Karpas-422 (cell line): ENCODE measurements at regions not wholly inside any gene's neighbourhood (a gene's known extent, or its start where the extent isn't known, plus 50 kb on each side); places are given as distances from the start of the nearest gene placed in this dataset.

ENCODE experiments used
- DNase-seq: peaks from one replicate; pipeline ENCODE4 v3.0.0-alpha.2; 2015
- H2AFZ ChIP-seq: fragments of 200-600 bp; sonication (generic); 2 replicates; pipeline ENCODE4 v1.6.1; 2014; ENCODE audit warnings: antibody characterized with exemption, low read length, mixed read lengths
- H3K27ac ChIP-seq: fragments of 200-600 bp; sonication (generic); 2 replicates; pipeline ENCODE4 v1.5.1; 2014; ENCODE audit warnings: mild to moderate bottlenecking, low read length, moderate library complexity
- H3K27me3 ChIP-seq: fragments of 200-600 bp; sonication (generic); 2 replicates; pipeline ENCODE4 v1.6.1; 2014; ENCODE audit warnings: low read length, mixed read lengths
- H3K36me3 ChIP-seq: fragments of 200-600 bp; sonication (generic); 2 replicates; pipeline ENCODE4 v1.6.1; 2014; ENCODE audit warnings: low read length, mixed read lengths; ENCODE audit not compliant: insufficient read depth
- H3K4me1 ChIP-seq: fragments of 200-600 bp; sonication (generic); 2 replicates; pipeline ENCODE4 v1.6.1; 2014; ENCODE audit warnings: mild to moderate bottlenecking, low read length, mixed read lengths
- H3K4me2 ChIP-seq: fragments of 200-600 bp; sonication (generic); 2 replicates; pipeline ENCODE4 v1.6.1; 2014; ENCODE audit warnings: low read length, low read depth, mild to moderate bottlenecking; ENCODE audit not compliant: poor library complexity, severe bottlenecking
- H3K4me3 ChIP-seq: fragments of 200-600 bp; sonication (generic); 2 replicates; pipeline ENCODE4 v1.5.1; 2014; ENCODE audit warnings: mild to moderate bottlenecking, antibody characterized with exemption, low read length, mixed read lengths
- H3K79me2 ChIP-seq: fragments of 200-600 bp; sonication (generic); 2 replicates; pipeline ENCODE4 v1.6.1; 2014; ENCODE audit warnings: mild to moderate bottlenecking, low read length, mixed read lengths
- H3K9ac ChIP-seq: fragments of 200-600 bp; sonication (generic); 2 replicates; pipeline ENCODE4 v1.6.0; 2014; ENCODE audit warnings: low read length
- H3K9me2 ChIP-seq: fragments of 200-600 bp; sonication (generic), shearing (Covaris generic); replicated peaks from 2 replicates; pipeline ENCODE4 v1.6.0; 2014; ENCODE audit warnings: mild to moderate bottlenecking, low read length, moderate library complexity; ENCODE audit not compliant: insufficient read depth
- H3K9me3 ChIP-seq: fragments of 300-700, 200-600 bp; sonication (generic); 2 replicates; pipeline ENCODE4 v1.6.1; 2014; ENCODE audit warnings: low read length, mixed read lengths
- H4K20me1 ChIP-seq: fragments of 200-600 bp; sonication (generic); 2 replicates; pipeline ENCODE4 v1.6.1; 2014; ENCODE audit warnings: mild to moderate bottlenecking, antibody characterized with exemption, low read length, low read depth; ENCODE audit not compliant: insufficient read depth

DNA sequence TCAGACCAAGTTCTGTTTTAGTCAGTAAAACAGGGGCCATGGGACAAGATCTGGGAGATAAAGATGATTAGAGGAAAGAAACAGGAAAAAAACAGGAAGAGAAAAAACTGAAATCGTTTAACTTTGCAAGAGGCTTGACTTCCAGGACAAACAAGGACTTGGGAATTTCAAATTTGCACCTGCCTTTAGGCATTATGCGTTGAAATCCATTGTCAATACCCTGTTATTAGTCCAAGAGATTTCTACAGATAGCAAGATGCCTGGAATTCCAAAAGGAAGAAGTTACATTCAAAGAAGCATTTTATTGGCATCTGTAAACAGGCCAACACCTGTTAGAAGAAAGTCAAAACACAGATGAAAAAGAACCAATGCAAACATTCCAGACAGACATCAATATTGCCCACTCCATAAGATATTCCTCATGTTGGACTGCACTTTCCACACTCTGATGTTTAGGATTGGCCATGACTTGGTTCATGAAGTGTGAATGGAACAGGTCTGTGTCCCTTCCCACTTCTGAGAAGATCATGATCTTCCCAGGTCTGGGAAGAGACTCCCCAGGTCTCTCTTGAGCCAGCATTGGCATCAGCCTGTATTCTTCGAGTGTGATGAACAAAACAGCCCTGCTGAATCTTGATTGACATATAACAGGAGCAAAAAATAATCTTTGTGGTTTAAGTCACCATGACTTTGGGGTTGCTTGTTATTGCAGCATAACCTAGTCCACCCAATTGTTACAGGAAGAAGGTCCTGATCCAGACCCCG is 181.4 kb upstream of the FN1 start:
- no peak overlapping the region for H3K4me3 ChIP-seq
- no peak for DNase-seq
- H3K9ac ChIP-seq = no peak overlapping the region
- no peaks in the 10 kb centered on the region for H3K27me3 ChIP-seq
- no peaks in the 10 kb centered on the region for H3K9me3 ChIP-seq
- H3K4me1 ChIP-seq = peaks cover 23% of the 10 kb centered on the region
- no peaks in the 10 kb centered on the region for H3K36me3 ChIP-seq
- H3K27ac ChIP-seq = no peak overlapping the region
- H3K79me2 ChIP-seq = no peaks in the 10 kb centered on the region
- no peak overlapping the region for H2AFZ ChIP-seq
- H4K20me1 ChIP-seq = no peaks in the 10 kb centered on the region
- H3K9me2 ChIP-seq = no peaks in the 10 kb centered on the region
- H3K4me2 ChIP-seq = no peak overlapping the region

DNA sequence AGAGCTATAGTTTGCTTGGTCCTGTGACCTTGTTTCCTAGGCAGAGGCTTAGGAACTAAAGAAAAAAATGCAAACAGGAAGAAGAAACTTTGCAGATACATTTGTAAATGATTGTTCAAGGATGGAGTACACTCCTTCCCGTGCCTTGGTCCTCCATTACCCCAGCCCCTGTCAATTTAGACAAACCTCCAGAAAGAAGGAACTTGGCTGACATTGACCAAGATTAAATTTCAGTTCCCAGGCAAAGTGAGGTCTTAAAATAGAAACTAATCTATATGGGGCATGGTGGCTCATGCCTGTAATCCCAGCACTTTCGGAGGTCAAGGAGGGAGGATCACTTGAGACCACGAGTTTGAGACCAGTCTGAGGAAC is 179.9 kb upstream of the FN1 start:
- Histone ChIP-seq H3K4me3 (no peak overlapping the region), H3K4me2 (no peak overlapping the region), H3K4me1 (peaks cover 23% of the 10 kb centered on the region), H4K20me1 (no peaks in the 10 kb centered on the region), H3K9me3 (no peaks in the 10 kb centered on the region), H2AFZ (no peak overlapping the region), H3K27me3 (no peaks in the 10 kb centered on the region), H3K9me2 (no peaks in the 10 kb centered on the region), H3K27ac (no peak overlapping the region), H3K79me2 (no peaks in the 10 kb centered on the region), H3K9ac (no peak overlapping the region), H3K36me3 (no peaks in the 10 kb centered on the region)
- no peak for DNase-seq

DNA sequence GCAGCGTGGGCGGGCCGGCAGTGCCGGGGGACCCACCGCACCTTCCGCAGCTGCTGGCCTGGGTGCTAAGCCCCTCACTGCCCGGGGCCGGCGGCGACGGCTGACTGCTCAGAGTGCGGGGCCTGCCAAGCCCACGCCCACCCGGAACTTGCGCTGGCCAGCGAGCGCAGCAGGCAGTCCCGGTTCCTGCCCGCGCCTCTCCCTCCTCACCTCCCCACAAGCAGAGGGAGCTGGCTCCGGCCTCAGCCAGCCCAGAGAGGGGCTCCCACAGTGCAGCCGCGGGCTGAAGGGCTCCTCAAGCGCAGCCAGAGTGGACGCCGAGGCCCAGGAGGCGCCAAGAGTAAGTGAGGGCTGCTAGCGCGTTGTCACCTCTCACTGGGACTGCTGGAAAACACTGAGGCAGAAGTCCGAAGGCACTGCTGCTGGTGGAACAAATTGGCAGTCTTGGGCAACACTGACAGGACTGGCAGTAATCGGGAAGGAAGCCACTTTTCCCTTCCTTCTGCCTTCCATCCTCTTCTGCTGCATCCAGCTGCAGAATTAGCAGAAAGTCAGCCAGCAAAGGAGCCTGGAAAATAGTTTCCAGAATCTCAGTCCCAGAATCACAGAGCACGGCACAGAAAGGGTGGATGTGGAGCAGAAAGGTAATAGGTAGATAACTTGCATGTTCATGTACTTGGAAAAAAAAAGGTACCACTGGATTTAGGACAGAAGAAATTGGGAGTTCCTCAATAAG is 179.4 kb upstream of the FN1 start:
- no peak overlapping the region for H2AFZ ChIP-seq
- no peak for DNase-seq
- H3K4me3 ChIP-seq = no peak overlapping the region
- H3K27ac ChIP-seq = no peak overlapping the region
- H3K4me2 ChIP-seq = no peak overlapping the region
- H4K20me1 ChIP-seq = no peaks in the 10 kb centered on the region
- H3K79me2 ChIP-seq = no peaks in the 10 kb centered on the region
- H3K27me3 ChIP-seq = no peaks in the 10 kb centered on the region
- no peaks in the 10 kb centered on the region for H3K9me2 ChIP-seq
- no peaks in the 10 kb centered on the region for H3K36me3 ChIP-seq
- H3K9me3 ChIP-seq = no peaks in the 10 kb centered on the region
- H3K4me1 ChIP-seq = peaks cover 23% of the 10 kb centered on the region
- H3K9ac ChIP-seq = no peak overlapping the region

DNA sequence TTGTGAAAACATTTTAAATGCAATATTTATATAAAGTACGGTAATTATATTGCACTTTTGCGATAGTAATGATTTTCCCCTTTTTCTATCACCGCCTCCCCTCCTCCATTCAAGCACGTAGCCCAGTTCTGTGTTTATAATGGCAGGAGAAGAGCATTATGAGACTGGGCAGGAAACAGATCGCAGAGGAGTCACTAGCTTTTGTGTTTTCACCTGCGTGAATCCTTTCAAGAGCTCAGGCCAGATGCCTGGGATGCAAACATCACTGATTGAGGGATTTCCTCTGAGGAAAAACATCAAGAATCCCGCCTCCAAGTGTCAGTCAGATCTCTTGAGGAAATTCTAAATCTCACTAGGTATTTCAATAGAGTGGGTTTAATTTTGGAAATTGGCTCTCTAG is 178.4 kb upstream of the FN1 start:
- H4K20me1 ChIP-seq = no peaks in the 10 kb centered on the region
- H3K4me2 ChIP-seq = no peak overlapping the region
- H3K27me3 ChIP-seq = no peaks in the 10 kb centered on the region
- no peak for DNase-seq
- no peaks in the 10 kb centered on the region for H3K79me2 ChIP-seq
- no peak overlapping the region for H3K9ac ChIP-seq
- no peak overlapping the region for H2AFZ ChIP-seq
- no peaks in the 10 kb centered on the region for H3K9me2 ChIP-seq
- peaks cover 13% of the 10 kb centered on the region for H3K4me1 ChIP-seq
- no peak overlapping the region for H3K27ac ChIP-seq
- H3K4me3 ChIP-seq = no peak overlapping the region
- H3K36me3 ChIP-seq = no peaks in the 10 kb centered on the region
- no peaks in the 10 kb centered on the region for H3K9me3 ChIP-seq

DNA sequence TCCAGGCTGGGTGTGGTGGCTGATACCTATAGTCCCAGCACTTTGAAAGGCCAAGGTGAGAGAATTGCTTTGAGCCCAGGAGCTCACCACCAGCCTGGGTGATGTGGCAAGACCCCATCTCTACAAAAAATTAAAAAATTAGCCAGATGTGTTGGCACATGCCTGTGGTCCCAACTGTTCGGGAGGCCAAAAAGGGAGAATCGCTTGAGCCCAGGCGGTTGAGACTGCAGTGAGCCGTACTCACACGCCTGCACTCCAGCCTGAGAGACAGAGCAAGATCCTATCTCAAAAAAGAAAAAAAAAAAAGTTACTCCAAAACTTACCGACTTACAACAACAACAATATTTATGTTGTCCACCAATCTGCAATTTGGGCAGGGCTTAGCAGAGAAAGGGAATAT is 178.0 kb upstream of the FN1 start:
- Histone ChIP-seq H3K27ac (no peak overlapping the region), H3K9me2 (no peaks in the 10 kb centered on the region), H2AFZ (no peak overlapping the region), H3K9me3 (no peaks in the 10 kb centered on the region), H3K4me2 (no peak overlapping the region), H3K36me3 (no peaks in the 10 kb centered on the region), H3K27me3 (no peaks in the 10 kb centered on the region), H3K9ac (no peak overlapping the region), H4K20me1 (no peaks in the 10 kb centered on the region), H3K79me2 (no peaks in the 10 kb centered on the region), H3K4me3 (no peak overlapping the region), H3K4me1 (peaks cover 9% of the 10 kb centered on the region)
- no peak for DNase-seq

DNA sequence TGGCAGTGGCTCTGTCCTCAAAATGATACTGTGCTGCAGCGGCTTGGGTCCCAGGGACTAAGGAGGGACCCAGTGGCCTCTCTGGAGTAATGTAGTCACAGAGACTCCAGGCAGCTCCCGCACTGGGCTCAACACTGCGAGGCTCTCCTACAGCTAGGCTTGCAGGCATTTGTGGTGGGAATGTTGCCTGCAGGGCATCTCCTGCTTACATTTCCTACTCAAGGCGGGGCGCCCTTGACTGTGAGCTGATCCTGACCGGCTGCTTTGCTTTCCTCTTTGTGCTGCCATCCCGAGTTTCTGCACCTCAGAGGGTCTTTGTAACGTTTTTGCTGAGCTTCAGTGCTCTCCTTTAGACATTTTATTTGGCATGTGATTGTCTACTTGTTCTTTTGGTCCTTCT is 177.4 kb upstream of the FN1 start:
- H3K27me3 ChIP-seq = no peaks in the 10 kb centered on the region
- no peak overlapping the region for H3K9ac ChIP-seq

DNA sequence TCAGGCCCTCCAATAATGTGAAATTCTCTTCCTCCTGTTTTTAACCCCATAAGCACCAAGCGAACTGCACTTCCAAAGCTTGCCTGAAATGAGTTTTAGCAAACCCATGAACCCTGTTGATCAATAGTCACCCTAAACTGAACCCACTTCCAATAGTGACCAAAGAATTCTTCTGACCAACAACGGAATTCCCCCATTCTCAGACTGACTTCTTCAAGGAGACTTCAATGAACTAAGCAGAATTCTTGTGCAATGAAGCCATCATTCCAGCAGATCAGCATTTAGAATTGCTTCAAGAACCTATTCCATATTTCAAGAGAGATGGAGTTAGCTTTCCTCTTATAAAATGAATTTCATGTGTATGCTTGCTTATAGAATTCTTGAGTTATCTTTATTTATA is 176.9 kb upstream of the FN1 start:
- Histone ChIP-seq H3K79me2 (no peaks in the 10 kb centered on the region), H3K4me1 (peaks cover 7% of the 10 kb centered on the region), H3K27ac (no peak overlapping the region), H2AFZ (no peak overlapping the region), H3K9me2 (no peaks in the 10 kb centered on the region), H3K9ac (no peak overlapping the region), H3K4me2 (no peak overlapping the region), H4K20me1 (no peaks in the 10 kb centered on the region), H3K27me3 (no peaks in the 10 kb centered on the region), H3K36me3 (no peaks in the 10 kb centered on the region), H3K4me3 (no peak overlapping the region), H3K9me3 (no peaks in the 10 kb centered on the region)
- no peak for DNase-seq

More for the DNA sequence above, 177.4 kb upstream of the FN1 start:
- H3K79me2 ChIP-seq = no peaks in the 10 kb centered on the region
- no peaks in the 10 kb centered on the region for H4K20me1 ChIP-seq
- H3K4me1 ChIP-seq = peaks cover 7% of the 10 kb centered on the region
- H3K36me3 ChIP-seq = no peaks in the 10 kb centered on the region
- no peaks in the 10 kb centered on the region for H3K9me2 ChIP-seq
- no peak overlapping the region for H2AFZ ChIP-seq
- H3K27ac ChIP-seq = no peak overlapping the region
- DNase-seq = no peak
- no peak overlapping the region for H3K4me3 ChIP-seq
- no peaks in the 10 kb centered on the region for H3K9me3 ChIP-seq
- H3K4me2 ChIP-seq = no peak overlapping the region

DNA sequence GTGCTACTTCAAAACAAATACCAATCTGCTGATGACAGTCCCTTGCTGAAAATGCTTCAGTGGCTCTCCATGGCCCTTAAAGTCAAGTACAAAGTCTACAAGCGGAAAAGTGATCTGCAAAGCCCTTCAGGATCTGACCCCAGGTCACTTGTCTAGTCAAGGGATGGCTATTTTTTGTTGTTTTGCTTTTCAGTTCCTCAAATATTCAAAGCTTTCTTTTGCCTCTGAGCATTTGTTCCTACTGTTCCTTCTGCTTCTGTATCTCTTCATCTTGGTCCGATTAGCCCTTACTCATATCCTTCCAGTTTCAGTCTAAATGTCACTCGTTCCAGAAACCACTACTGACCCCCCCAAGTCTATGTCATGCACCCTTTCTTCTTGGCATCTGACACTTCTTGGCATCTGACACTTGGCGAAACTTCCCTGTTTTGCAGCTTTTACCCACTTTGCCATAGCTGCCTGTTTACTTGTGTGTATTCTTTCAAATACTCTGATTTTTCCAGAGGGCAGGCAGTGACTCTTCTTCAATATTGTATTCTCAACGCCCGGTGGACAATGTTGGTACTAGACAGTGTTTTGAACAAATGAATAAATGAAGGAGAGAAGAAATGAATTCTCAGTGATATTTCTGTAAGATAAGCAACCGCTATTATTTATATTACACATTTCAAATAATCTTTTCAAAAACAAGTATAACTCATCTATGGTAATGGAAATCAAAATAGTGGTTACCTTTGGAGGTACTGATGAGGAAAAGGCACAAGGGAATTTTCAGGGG is 175.9 kb upstream of the FN1 start:
- Histone ChIP-seq H3K9ac (no peak overlapping the region), H3K36me3 (no peaks in the 10 kb centered on the region), H3K9me2 (no peaks in the 10 kb centered on the region), H3K4me2 (no peak overlapping the region), H3K79me2 (no peaks in the 10 kb centered on the region), H3K27ac (no peak overlapping the region), H3K4me3 (no peak overlapping the region), H3K4me1 (peaks cover 7% of the 10 kb centered on the region), H4K20me1 (no peaks in the 10 kb centered on the region), H2AFZ (no peak overlapping the region), H3K27me3 (no peaks in the 10 kb centered on the region), H3K9me3 (no peaks in the 10 kb centered on the region)
- no peak for DNase-seq
